ENCODE measurements at regions not wholly inside any gene's neighbourhood (a gene's known extent, or its start where the extent isn't known, plus 50 kb on each side); places are given as distances from the start of the nearest gene placed in this dataset.

GRCh38 chr6:163705923-163706322, 291.4 kb downstream of the QKI start:
- no peak overlapping the region for H3T11ph ChIP-seq (ENCODE audit: low read length)
- no peak overlapping the region for H4K8ac ChIP-seq (replicated peaks; ENCODE audit: insufficient read length, low read depth, low read length)
- H3K79me1 ChIP-seq (ENCODE audit: insufficient read depth, low read depth, low read length, poor library complexity, severe bottlenecking) = no peaks in the 10 kb centered on the region
- no peak overlapping the region for H2BK15ac ChIP-seq (ENCODE audit: low read depth, low read length)
- H3K27me3 Mint-ChIP-seq (ENCODE audit: low read depth) = no peaks in the 10 kb centered on the region
- no peak overlapping the region for H2BK5ac ChIP-seq (ENCODE audit: insufficient read length, low read length)
- no CpG with 5 or more reads among the region's 9 CpGs for WGBS (ENCODE audit: extremely low coverage, insufficient read length, low lambda C conversion rate)
- no peak overlapping the region for H2BK120ac ChIP-seq (ENCODE audit: low read depth, low read length, poor library complexity, severe bottlenecking)
- no peak overlapping the region for H2BK20ac ChIP-seq (ENCODE audit: low read depth, low read length, poor library complexity, severe bottlenecking)
- no peak overlapping the region for H3K18ac ChIP-seq (ENCODE audit: insufficient read length, low read depth, low read length)
- H3K36me3 Mint-ChIP-seq (ENCODE audit: insufficient read depth in 1 of 3, low read depth in 3 of 3) = no peaks in the 10 kb centered on the region; a peak in 1 of 7 replicates
- H3K9ac ChIP-seq (ENCODE audit: extremely low read depth, insufficient read length, low read length) = no peak overlapping the region
- H3K14ac ChIP-seq (ENCODE audit: insufficient read depth, low read length) = no peak overlapping the region; the same call in 1 of the 2 replicates
- no peak overlapping the region for H3K4me2 ChIP-seq (ENCODE audit: insufficient read depth, insufficient read length, low read length)
- no peak overlapping the region for H2AK5ac ChIP-seq (ENCODE audit: insufficient read length, low read length)
- no peak overlapping the region for H3K23ac ChIP-seq (ENCODE audit: insufficient read length, low read depth, low read length)
- H3K27me3 ChIP-seq (ENCODE audit: insufficient read depth, low read length) = no peaks in the 10 kb centered on the region
- H4K5ac ChIP-seq (ENCODE audit: insufficient read length, low read depth, low read length) = no peak overlapping the region
- no peaks in the 10 kb centered on the region for H3K79me2 ChIP-seq (ENCODE audit: insufficient read depth, low read length)
- H2BK12ac ChIP-seq (ENCODE audit: insufficient read length, low read depth, low read length) = no peak overlapping the region
- H3K9me3 Mint-ChIP-seq = peaks cover 0 to 3% of the 10 kb centered on the region in 2 experiments; a peak in 2 of 5 replicates
- H3K9me3 ChIP-seq (ENCODE audit: control insufficient read depth, low read depth, low read length) = no peaks in the 10 kb centered on the region
- no peak overlapping the region for H2AFZ ChIP-seq (ENCODE audit: low read length)
- DNase-seq = no peak
- no peak overlapping the region for H3K27ac ChIP-seq (ENCODE audit: insufficient read length, low read depth, low read length)
- H3K23me2 ChIP-seq (ENCODE audit: insufficient read length, low read depth, low read length, poor library complexity, severe bottlenecking) = no peaks in the 10 kb centered on the region
- no peak for TF ChIP-seq CTCF (conservative IDR thresholded peaks at IDR 0.05)
- H3K27ac Mint-ChIP-seq = no peak overlapping the region
- H3K4me1 ChIP-seq (ENCODE audit: insufficient read depth, low read length) = no peaks in the 10 kb centered on the region
- H3K4me3 Mint-ChIP-seq = no peak overlapping the region
- no peaks in the 10 kb centered on the region for H4K20me1 ChIP-seq (ENCODE audit: control insufficient read depth, insufficient read depth, insufficient read length)
- H3K4ac ChIP-seq (ENCODE audit: low read depth, low read length) = no peak overlapping the region
- no peak overlapping the region for H3K56ac ChIP-seq (ENCODE audit: insufficient read length, low read depth, low read length)
- no peak overlapping the region for H4K91ac ChIP-seq (ENCODE audit: insufficient read length, low read depth, low read length)
- peaks cover 4 to 6% of the 10 kb centered on the region in 2 experiments; a peak in 2 of 4 replicates for H3K4me1 Mint-ChIP-seq

All from H9 (cell line).